HepG2 (cell line): ENCODE measurements at regions not wholly inside any gene's neighbourhood (a gene's known extent, or its start where the extent isn't known, plus 50 kb on each side); places are given as distances from the start of the nearest gene placed in this dataset.

ENCODE experiments used
- POLR2AphosphoS5 ChIP-seq: IDR thresholded peaks from 2 replicates; pipeline ENCODE4 v1.6.1; 2012; ENCODE audit warnings: low read depth, low read length
- ZNF75D ChIP-seq: sonication (generic); formaldehyde crosslinking; IDR thresholded peaks from 2 replicates; pipeline ENCODE4 v1.8.1; 2023; ENCODE audit warnings: missing genetic modification reagents, mild to moderate bottlenecking, borderline replicate concordance

DNA sequence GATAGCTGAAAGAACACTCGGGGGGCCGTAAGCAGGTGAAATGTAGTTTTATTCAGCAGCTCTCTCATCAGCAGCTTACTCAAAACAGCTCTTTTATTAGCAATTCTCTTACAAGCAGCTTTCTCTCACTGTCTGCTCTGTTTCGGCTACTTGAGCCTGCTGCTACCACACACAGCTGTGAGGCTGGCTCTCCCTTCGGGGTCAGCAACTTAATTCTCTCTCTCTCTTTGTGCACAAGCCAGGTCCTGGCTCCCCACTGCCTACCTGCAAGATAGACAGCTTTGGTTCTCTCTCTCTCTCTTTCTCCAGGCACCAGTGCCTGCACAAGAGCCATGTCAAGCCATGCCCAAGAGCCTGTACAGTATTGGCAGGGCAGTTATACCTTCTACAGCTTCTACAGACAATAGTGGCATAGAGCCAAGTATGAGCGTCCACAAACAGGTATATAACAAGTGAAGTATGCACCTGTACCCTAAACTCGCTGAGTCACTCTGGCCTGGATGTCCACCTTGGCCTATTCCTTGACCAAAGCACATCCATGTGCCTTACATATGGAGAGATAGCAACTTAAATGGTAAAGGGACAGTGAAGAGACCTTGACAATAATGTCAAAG is 110.8 kb downstream of the MTNR1B start:
- TF ChIP-seq POLR2AphosphoS5 (no peak), ZNF75D (CRISPR knock-in tag) (no peak)
